HG03575 (cell line): ENCODE measurements at regions not wholly inside any gene's neighbourhood (a gene's known extent, or its start where the extent isn't known, plus 50 kb on each side); places are given as distances from the start of the nearest gene placed in this dataset.
"Not testable (repeated sequence)": the region's sequence is repeated elsewhere in the genome, so short reads cannot be mapped to it uniquely, and the experiment has no call there.

ENCODE experiments used
- ATAC-seq: cut with Tn5 transposase; IDR thresholded peaks from one replicate; pipeline ENCODE4 v1.9.1; 2021; ENCODE audit not compliant: unreplicated experiment, insufficient number of reproducible peaks, low FRiP score; ENCODE audit errors: extremely low read depth

- ATAC-seq = no peak
Observed at GRCh38 chr1:232432313-232432712, 197.6 kb downstream of the SIPA1L2 start.

GRCh38 chr1:232431748-232432147 is 198.2 kb downstream of the SIPA1L2 start:
- ATAC-seq = no peak

DNA sequence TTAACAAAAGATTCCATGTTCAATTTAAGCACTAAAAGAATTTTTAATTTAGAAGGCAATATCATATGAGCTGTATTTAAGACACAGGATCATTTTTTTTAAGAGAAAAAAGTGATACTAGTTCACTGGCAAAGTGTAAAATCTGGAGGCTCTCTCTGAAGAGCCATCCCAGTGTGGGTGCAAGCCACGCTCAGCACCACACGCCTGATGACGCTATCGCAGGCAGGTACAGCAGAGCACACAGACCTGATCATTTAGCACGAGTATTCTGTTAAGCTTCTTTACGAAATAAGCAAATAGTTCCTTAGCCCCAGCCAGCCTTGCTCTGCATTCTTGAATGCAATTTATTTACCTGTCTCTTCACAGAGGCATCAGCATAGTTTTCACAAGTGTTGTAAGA is 198.6 kb downstream of the SIPA1L2 start:
- ATAC-seq = no peak

DNA sequence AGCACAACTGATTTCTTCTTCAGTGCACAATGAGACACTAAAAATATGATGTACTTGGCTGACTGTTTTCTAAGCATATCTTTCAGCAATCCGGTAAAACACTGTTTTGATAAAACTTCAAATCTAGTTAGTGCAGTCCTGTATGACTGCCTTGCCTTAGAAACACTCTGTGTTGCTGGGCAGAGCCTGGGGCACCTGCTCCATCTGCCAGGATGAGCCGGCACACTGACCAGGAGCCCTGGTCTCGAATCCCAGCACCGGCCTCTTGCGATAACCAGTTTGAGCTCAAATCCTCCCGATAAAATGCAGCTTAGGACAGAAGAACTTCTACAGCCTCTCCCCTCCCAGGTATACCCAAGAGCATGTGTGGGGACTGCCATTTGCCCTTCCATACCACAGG is 199.5 kb downstream of the SIPA1L2 start:
- ATAC-seq = no peak

DNA sequence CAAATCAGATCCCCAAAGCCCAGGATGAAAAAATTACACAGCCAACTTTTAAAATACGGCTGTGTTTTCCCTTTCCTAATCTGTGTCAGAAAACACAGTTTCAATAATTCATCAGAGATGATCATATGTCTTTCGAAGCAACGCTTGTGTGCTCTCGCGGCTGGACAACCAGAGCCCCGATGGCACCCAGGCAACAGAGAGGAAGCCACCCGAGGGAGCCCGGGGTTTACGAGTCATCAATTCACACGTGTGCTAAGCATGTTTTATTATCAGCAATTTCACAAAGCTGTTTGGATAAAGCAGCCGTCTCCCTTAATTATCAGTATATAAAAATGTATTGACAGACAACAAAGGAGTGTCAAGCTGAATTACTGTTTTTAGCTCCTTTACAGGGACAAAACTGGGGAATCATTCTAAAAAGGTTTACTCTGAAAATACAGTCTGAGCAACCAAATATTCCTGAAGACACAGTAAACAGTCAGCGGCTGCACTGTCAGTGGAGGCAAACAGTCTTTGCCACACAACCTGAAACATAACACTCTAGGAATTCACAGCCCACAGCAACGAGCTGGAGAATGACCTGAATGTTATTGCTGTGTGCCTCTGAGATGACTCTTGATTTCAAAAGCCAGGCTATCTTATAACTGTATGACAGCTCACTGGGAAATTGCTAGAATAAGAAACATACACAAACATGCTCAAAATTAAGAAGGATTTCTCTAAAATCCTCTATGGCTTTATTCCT is 201.0 kb downstream of the SIPA1L2 start:
- no peak for ATAC-seq

GRCh38 chr1:232428036-232428645 is 201.8 kb downstream of the SIPA1L2 start:
- ATAC-seq = no peak

- ATAC-seq = no peak
Observed at GRCh38 chr1:232426801-232427200, 203.1 kb downstream of the SIPA1L2 start.

DNA sequence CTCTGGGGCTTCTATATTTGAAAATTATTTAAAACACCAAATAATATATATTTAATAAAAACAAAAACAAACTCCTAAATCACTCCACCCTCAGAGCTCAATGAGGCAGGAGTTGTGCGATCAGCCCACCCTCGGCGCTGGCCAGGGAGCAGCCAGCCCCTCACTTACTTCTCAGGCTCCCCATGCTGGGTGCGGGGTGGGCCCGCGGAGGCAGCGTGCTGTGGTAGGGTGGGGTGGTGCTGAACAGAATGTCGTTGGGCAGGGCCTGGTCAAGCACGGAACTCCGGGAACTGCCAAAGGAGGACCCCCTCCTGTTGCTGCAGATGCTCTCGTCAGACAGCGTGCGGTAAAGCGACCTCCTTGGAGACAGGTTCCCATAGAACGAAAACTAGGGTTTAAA is 204.5 kb downstream of the SIPA1L2 start:
- no peak for ATAC-seq

DNA sequence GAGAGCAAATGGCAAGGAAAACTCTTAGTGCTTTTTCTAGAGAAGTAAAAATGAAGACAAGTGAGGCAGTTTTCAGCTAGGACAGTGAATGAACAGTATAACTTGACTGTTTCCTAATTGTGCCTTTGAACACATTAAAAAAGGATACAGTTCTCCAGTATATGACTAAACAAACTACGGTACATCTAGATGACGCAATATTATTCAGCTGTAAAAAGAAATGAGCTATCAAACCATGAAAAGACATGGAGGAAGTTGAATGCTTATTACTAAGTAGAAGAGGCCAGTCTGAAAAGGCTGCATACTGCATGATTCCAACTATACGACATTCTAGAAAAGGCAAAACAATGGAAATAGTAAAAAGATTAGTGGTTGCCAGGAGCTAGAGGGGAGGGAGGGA is 206.3 kb downstream of the SIPA1L2 start:
- no peak for ATAC-seq

GRCh38 chr1:232422898-232423297 is 207.0 kb downstream of the SIPA1L2 start:
- no peak for ATAC-seq

DNA sequence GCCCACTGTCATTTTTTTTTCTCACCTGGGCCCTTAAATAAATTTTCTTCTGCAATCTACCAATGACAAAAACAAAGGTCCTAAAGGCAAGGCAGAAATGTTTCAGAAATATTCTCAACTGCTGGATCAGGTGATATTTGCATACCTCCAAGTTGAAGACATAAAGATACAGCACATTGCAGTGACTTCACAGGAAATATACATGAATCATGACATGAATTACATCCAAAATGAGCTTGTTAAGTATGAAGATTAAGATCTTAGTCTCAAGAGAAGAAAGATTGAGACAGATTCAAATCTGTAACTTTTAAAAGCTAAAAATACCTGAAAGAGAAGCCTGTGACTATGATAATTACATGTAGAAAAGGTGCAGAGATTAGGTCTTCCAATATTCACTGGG is 207.8 kb downstream of the SIPA1L2 start:
- no peak for ATAC-seq

- no peak for ATAC-seq
Observed at GRCh38 chr1:232421143-232421796, 208.7 kb downstream of the SIPA1L2 start.

DNA sequence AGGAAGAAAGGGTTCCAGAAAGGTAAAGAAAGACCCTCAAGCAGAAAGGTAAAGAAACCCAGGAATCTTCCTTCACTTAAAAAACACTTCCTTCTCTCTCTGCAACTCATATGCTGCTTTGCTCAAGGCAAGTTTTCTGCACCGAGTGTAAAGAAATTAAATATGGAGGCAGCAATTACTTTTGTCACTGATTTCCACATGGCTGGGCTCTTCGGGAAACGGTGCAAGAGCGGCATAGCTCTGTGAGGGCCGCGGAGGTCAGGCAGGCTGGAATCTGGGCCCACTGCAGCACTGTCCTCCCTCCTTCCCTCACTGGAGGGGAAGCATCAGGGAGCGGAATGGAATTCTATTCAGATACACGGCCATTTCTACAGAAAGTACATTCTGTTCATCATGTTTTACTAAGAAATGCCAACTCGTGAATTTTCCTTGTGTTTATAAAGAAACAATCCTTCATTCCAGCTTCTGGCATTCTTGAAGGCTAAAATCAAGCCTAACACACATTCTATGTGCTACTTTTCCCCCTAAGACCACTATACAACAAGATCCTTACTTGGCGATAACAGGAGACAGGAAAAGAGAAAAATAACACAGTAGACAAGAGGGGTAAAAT is 212.2 kb downstream of the SIPA1L2 start:
- no peak for ATAC-seq

- no peak for ATAC-seq
Observed at GRCh38 chr1:232416026-232416568, 213.8 kb downstream of the SIPA1L2 start.

GRCh38 chr1:232415481-232415880 is 214.5 kb downstream of the SIPA1L2 start:
- not testable (repeated sequence) for ATAC-seq

- no peak for ATAC-seq
Observed at GRCh38 chr1:232414100-232414499, 215.8 kb downstream of the SIPA1L2 start.

DNA sequence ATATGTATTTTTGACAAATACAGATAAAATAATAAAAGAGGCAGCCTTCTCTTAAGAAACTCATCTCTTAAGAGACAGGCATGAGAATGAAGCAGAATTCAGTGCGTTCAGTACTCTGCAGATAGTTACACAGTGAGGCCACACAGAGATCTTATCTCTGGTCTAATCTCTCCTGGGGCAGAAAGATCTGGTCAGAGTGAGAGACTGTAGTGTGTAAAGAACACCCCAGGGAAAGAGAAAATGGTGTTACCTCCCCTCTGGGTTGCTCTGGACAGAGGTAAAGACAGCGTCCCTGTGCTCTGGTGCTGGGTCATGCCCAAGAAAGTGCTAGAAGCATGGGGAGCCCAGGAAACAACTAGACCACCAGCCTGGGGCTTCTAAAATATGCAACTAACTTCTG is 216.3 kb downstream of the SIPA1L2 start:
- no peak for ATAC-seq

- ATAC-seq = no peak
Observed at GRCh38 chr1:232409584-232409983, 220.3 kb downstream of the SIPA1L2 start.

GRCh38 chr1:232407120-232407519 is 222.8 kb downstream of the SIPA1L2 start:
- no peak for ATAC-seq

DNA sequence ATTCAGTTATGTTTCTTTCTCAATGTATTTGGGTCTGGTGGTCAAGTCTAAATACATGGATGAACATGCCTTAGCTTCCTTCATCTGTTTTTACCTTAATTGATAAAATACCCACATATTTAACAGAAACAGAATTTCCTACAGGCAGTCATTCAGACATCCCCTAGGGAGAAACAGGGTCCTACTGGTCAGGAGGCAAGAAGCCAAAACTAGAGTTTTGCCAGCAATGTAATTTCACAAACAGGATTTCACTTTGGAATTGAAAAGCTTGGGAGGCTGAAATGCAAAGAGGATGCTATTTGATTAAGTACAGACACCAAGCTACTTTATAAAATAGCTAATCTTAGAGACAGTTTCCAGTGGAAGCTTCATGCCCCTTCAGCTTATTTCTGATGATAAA is 224.2 kb downstream of the SIPA1L2 start:
- ATAC-seq = no peak
